ENCODE measurements at regions not wholly inside any gene's neighbourhood (a gene's known extent, or its start where the extent isn't known, plus 50 kb on each side); places are given as distances from the start of the nearest gene placed in this dataset.

DNA sequence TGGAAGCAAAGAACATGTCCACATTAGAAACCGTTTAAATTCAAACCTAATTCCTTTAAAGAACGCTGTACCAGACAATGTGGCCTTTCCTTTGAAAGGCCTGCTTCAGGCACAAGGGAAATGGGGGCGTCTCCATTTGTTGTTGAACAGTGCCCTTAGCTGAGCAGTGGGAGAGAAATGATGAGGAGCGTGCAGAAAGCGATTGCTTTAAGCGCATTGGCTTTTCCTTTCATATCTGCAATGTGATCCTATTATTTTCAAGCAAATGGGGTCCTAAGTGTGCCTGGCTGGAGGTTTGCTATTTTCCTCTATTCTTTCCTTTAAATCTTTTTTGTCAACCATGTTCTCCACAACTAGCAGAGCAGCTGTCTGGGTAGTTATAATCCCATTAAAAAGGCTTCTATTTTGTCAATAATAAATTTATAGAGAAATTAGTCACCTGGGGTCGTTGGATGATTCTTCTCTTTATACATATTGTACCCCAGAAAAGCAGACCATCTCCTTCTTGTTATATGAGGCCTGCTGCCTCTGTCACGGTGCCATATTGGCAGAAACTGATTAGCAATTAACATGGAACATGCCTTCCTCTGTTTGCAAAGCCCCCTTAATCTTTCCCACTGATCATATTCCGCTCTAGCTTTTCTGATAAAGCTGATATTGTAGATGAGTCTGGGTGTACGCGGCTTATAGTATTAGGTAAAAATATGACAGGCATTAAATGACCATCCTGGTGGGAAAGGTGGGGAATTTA, 151.1 kb upstream of the JAG1 start:
- TF ChIP-seq, protein P1, sequence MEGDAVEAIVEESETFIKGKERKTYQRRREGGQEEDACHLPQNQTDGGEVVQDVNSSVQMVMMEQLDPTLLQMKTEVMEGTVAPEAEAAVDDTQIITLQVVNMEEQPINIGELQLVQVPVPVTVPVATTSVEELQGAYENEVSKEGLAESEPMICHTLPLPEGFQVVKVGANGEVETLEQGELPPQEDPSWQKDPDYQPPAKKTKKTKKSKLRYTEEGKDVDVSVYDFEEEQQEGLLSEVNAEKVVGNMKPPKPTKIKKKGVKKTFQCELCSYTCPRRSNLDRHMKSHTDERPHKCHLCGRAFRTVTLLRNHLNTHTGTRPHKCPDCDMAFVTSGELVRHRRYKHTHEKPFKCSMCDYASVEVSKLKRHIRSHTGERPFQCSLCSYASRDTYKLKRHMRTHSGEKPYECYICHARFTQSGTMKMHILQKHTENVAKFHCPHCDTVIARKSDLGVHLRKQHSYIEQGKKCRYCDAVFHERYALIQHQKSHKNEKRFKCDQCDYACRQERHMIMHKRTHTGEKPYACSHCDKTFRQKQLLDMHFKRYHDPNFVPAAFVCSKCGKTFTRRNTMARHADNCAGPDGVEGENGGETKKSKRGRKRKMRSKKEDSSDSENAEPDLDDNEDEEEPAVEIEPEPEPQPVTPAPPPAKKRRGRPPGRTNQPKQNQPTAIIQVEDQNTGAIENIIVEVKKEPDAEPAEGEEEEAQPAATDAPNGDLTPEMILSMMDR (IDR thresholded peaks at IDR 0.05 in 2 of 3, conservative IDR thresholded peaks at IDR 0.05 in 1 of 3; ENCODE audit: borderline replicate concordance in 1 of 3, insufficient read depth in 1 of 3, low read depth in 2 of 3, low read length in 2 of 3): no peak
- no peak for TF ChIP-seq EZH2 (IDR thresholded peaks at IDR 0.05)
- TF ChIP-seq, protein P2, sequence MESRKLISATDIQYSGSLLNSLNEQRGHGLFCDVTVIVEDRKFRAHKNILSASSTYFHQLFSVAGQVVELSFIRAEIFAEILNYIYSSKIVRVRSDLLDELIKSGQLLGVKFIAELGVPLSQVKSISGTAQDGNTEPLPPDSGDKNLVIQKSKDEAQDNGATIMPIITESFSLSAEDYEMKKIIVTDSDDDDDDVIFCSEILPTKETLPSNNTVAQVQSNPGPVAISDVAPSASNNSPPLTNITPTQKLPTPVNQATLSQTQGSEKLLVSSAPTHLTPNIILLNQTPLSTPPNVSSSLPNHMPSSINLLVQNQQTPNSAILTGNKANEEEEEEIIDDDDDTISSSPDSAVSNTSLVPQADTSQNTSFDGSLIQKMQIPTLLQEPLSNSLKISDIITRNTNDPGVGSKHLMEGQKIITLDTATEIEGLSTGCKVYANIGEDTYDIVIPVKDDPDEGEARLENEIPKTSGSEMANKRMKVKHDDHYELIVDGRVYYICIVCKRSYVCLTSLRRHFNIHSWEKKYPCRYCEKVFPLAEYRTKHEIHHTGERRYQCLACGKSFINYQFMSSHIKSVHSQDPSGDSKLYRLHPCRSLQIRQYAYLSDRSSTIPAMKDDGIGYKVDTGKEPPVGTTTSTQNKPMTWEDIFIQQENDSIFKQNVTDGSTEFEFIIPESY (IDR thresholded peaks at IDR 0.05; ENCODE audit: extremely low read depth, insufficient replicate concordance, low read length): no peak
- no peak for TF ChIP-seq POLR2AphosphoS5 (IDR thresholded peaks at IDR 0.05; ENCODE audit: low read depth, low read length)
- no peak for TF ChIP-seq EZH2phosphoT487 (IDR thresholded peaks at IDR 0.05; ENCODE audit: borderline replicate concordance)
- no peak for TF ChIP-seq POLR2A (IDR thresholded peaks at IDR 0.05; ENCODE audit: borderline replicate concordance, extremely low read depth, insufficient read depth, insufficient read length)
- TF ChIP-seq, protein P3, sequence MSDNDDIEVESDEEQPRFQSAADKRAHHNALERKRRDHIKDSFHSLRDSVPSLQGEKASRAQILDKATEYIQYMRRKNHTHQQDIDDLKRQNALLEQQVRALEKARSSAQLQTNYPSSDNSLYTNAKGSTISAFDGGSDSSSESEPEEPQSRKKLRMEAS (IDR thresholded peaks at IDR 0.05): no peak
- TF ChIP-seq, protein P4, sequence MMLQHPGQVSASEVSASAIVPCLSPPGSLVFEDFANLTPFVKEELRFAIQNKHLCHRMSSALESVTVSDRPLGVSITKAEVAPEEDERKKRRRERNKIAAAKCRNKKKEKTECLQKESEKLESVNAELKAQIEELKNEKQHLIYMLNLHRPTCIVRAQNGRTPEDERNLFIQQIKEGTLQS (IDR thresholded peaks at IDR 0.05): no peak
- no peak for TF ChIP-seq JUND (IDR thresholded peaks at IDR 0.05)
- TF ChIP-seq FOSL1 (IDR thresholded peaks at IDR 0.05; ENCODE audit: low read depth): no peak
- TF ChIP-seq RAD21 (IDR thresholded peaks at IDR 0.05; ENCODE audit: low read depth): no peak
- TF ChIP-seq SIN3A (IDR thresholded peaks at IDR 0.05; ENCODE audit: low read depth): no peak
- TF ChIP-seq ZFX (IDR thresholded peaks at IDR 0.05): no peak
- no peak for TF ChIP-seq YY1 (IDR thresholded peaks at IDR 0.05; ENCODE audit: extremely low read depth, insufficient replicate concordance, low read depth, low read length)
